GM18873 (cell line): ENCODE measurements at regions not wholly inside any gene's neighbourhood (a gene's known extent, or its start where the extent isn't known, plus 50 kb on each side); places are given as distances from the start of the nearest gene placed in this dataset.

Experiments used
- ATAC-seq: cut with Tn5 transposase; IDR thresholded peaks from one replicate; pipeline ENCODE4 v1.9.1; 2021; ENCODE audit warnings: mild to moderate bottlenecking, moderate library complexity, moderate number of reproducible peaks; ENCODE audit not compliant: unreplicated experiment, low FRiP score

- no peak for ATAC-seq
Observed at GRCh38 chr6:87869064-87869905, 167.3 kb upstream of the AKIRIN2 start.

GRCh38 chr6:87860902-87861301 is 158.9 kb upstream of the AKIRIN2 start:
- ATAC-seq = no peak

- no peak for ATAC-seq
Observed at GRCh38 chr6:87858440-87858839, 156.4 kb upstream of the AKIRIN2 start.

- ATAC-seq = no peak
Observed at GRCh38 chr6:87851674-87852299, 149.8 kb upstream of the AKIRIN2 start.

- ATAC-seq = no peak
Observed at GRCh38 chr6:87848616-87849015, 146.6 kb upstream of the AKIRIN2 start.

- no peak for ATAC-seq
Observed at GRCh38 chr6:87847830-87848210, 145.8 kb upstream of the AKIRIN2 start.

- no peak for ATAC-seq
Observed at GRCh38 chr6:87847135-87847829, 145.2 kb upstream of the AKIRIN2 start.

GRCh38 chr6:87846434-87846833 is 144.4 kb upstream of the AKIRIN2 start:
- ATAC-seq = no peak

GRCh38 chr6:87840324-87840723 is 138.3 kb upstream of the AKIRIN2 start:
- ATAC-seq = no peak

GRCh38 chr6:87837876-87838275 is 135.8 kb upstream of the AKIRIN2 start:
- no peak for ATAC-seq

- no peak for ATAC-seq
Observed at GRCh38 chr6:87837444-87837843, 135.4 kb upstream of the AKIRIN2 start.

GRCh38 chr6:87832025-87832825 is 130.2 kb upstream of the AKIRIN2 start:
- ATAC-seq = no peak

- no peak for ATAC-seq
Observed at GRCh38 chr6:87830907-87831306, 128.9 kb upstream of the AKIRIN2 start.

GRCh38 chr6:87829622-87830121 is 127.6 kb upstream of the AKIRIN2 start:
- no peak for ATAC-seq

- ATAC-seq = no peak
Observed at GRCh38 chr6:87828044-87828443, 126.0 kb upstream of the AKIRIN2 start.

- ATAC-seq = no peak
Observed at GRCh38 chr6:87827346-87827745, 125.3 kb upstream of the AKIRIN2 start.

GRCh38 chr6:87826424-87826823 is 124.4 kb upstream of the AKIRIN2 start:
- ATAC-seq = no peak

GRCh38 chr6:87825821-87826221 is 123.8 kb upstream of the AKIRIN2 start:
- ATAC-seq = peak; percentile 47

GRCh38 chr6:87824958-87825491 is 123.0 kb upstream of the AKIRIN2 start:
- ATAC-seq = no peak

- no peak for ATAC-seq
Observed at GRCh38 chr6:87822011-87822410, 120.0 kb upstream of the AKIRIN2 start.
